Liver (tissue), 3 donors: ENCODE measurements at regions not wholly inside any gene's neighbourhood (a gene's known extent, or its start where the extent isn't known, plus 50 kb on each side); places are given as distances from the start of the nearest gene placed in this dataset.

Source experiments
- FOXA1 ChIP-seq: IDR thresholded peaks from 2 replicates; pipeline ENCODE4 v1.6.1; 2016; ENCODE audit warnings: antibody characterized with exemption
- RAD21 ChIP-seq, 2 donors: IDR thresholded peaks; 2 replicates each; pipeline ENCODE4 v1.6.1; 2016; ENCODE audit warnings: antibody characterized with exemption in 2 of 2, mild to moderate bottlenecking in 2 of 2
- SP1 ChIP-seq: IDR thresholded peaks from 2 replicates; pipeline ENCODE4 v1.6.1; 2018; ENCODE audit warnings: antibody characterized with exemption, mild to moderate bottlenecking
- TF ChIP-seq, protein P1 (sequence below): fragments of 150-350 bp; IDR thresholded peaks from 2 replicates; pipeline ENCODE4 v1.5.1; 2017; ENCODE audit warnings: improper control_type of control experiment, low read depth, low read length; ENCODE audit not compliant: missing input control
- donor health status: healthy.
- donor health status: healthy.

DNA sequence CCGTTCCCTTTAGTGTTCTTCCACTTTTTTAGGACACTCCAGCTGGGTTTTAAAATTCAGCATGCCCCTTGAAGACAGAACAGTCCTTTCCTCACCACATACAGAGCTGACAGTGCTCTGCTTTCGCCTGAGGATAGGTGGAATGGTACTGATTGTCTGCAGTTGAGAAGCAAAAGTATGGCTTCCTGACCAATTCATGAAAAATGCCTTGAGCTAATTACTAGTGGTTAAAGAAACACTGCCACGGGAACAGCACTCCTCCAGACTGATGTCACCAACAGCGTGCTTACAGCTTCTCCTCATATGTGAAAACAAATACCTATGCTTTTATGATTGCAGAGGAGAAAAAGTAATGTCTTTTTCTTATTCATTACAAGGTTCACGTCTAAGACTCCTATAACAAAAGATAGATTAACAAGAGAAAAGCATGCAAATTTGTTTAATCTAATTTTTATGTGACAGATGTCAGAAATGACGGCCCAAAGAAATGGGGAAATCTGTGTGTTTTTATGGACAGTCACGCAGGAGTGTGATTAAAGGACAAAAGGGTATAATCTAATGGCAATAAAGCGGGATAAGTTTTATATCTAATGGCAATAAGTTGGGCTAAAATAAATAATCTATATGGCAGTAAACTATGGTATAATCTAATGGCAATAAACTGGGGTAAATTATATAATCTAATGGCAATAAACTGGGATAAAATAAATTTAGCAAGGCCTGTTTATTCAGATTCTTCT is 123.4 kb upstream of the ARHGAP42 start:
- TF ChIP-seq, protein P1, sequence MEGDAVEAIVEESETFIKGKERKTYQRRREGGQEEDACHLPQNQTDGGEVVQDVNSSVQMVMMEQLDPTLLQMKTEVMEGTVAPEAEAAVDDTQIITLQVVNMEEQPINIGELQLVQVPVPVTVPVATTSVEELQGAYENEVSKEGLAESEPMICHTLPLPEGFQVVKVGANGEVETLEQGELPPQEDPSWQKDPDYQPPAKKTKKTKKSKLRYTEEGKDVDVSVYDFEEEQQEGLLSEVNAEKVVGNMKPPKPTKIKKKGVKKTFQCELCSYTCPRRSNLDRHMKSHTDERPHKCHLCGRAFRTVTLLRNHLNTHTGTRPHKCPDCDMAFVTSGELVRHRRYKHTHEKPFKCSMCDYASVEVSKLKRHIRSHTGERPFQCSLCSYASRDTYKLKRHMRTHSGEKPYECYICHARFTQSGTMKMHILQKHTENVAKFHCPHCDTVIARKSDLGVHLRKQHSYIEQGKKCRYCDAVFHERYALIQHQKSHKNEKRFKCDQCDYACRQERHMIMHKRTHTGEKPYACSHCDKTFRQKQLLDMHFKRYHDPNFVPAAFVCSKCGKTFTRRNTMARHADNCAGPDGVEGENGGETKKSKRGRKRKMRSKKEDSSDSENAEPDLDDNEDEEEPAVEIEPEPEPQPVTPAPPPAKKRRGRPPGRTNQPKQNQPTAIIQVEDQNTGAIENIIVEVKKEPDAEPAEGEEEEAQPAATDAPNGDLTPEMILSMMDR, result no peak
- TF ChIP-seq SP1, result no peak
- no peak for TF ChIP-seq RAD21 (IDR thresholded peaks at IDR 0.05)
- no peak for TF ChIP-seq FOXA1
